C1 segment of cervical spinal cord (tissue), 14 donors: ENCODE measurements at regions not wholly inside any gene's neighbourhood (a gene's known extent, or its start where the extent isn't known, plus 50 kb on each side); places are given as distances from the start of the nearest gene placed in this dataset.
"Not testable (repeated sequence)": the region's sequence is repeated elsewhere in the genome, so short reads cannot be mapped to it uniquely, and the experiment has no call there.

Source experiments
- DNase-seq, 14 donors: peaks; one replicate each; lab custom pipeline; 2025; lab: John Stamatoyannopoulos, UW

GRCh38 chr5:106699796-106700195 is 970.9 kb downstream of the EFNA5 start:
- DNase-seq = no peak

DNA sequence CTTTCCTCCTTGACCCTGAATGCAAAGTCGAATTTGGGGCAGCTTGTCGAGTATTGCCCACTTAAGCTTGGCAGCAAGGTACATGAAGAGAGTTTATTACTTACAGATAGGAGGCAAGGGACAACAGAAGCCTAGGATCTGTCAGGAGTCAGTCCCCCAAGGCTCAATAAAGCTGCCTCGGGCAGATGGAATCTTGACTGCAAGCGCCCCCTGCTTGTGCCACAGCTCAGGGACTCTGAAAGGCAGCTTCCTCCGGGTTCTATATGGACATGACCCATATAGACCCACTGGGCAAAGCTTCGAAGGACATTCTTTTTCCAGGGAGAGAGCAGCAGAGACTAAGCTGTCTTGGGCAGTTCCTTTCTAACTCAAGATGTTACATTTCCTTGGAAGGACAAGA is 971.5 kb downstream of the EFNA5 start:
- DNase-seq = no peak

DNA sequence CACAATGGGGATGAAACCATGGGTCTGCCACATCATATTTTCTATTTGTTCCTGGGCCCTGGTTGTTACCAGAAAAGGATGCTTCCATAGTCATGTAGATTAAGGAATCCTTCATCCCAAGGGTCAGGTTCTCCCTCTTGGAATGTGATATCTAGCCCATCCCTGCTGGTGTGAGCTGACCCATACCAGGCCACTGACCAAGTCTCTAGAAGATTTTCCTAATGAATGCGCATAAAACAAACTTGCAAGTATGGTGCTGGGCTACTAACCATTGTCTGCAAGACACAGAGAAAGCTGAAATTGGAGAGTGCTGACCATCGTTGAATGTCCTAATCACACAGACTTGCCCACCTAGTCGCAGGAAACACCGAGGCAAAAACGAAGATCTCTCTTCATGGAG is 972.6 kb downstream of the EFNA5 start:
- no peak for DNase-seq

GRCh38 chr5:106691701-106692100 is 979.0 kb downstream of the EFNA5 start:
- DNase-seq = no peak

GRCh38 chr5:106690585-106690984 is 980.2 kb downstream of the EFNA5 start:
- no peak for DNase-seq

- no peak for DNase-seq
These were observed 990.4 kb downstream of the EFNA5 start for GRCh38 chr5:106680330-106680729.

- DNase-seq = no peak
These were observed 993.7 kb downstream of the EFNA5 start for GRCh38 chr5:106677057-106677456.

DNA sequence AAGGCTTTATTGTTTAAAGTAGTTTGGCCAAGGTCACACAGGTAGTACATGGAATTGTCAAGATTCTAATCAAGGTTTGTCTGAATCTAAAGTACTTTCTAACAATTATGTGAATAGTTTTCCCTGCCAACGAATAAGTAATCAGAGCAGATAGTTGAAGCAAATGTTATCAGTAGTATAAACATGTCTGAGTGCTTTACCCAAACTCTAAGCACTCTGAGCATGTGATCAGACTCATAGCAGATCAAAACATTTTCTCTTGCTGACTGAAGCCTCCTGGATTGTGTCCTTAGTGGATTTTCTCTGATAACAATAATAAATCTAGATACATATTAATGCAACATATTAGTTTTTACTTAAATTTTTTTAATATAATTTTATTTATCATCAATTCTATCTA is 995.0 kb downstream of the EFNA5 start:
- no peak for DNase-seq

- DNase-seq = no peak
These were observed 996.8 kb downstream of the EFNA5 start for GRCh38 chr5:106673941-106674340.

GRCh38 chr5:106661866-106662265 is 1008.9 kb downstream of the EFNA5 start:
- no peak for DNase-seq

- no peak for DNase-seq
These were observed 1010.1 kb downstream of the EFNA5 start for GRCh38 chr5:106660681-106661080.

GRCh38 chr5:106658150-106658549 is 1012.6 kb downstream of the EFNA5 start:
- DNase-seq = no peak

DNA sequence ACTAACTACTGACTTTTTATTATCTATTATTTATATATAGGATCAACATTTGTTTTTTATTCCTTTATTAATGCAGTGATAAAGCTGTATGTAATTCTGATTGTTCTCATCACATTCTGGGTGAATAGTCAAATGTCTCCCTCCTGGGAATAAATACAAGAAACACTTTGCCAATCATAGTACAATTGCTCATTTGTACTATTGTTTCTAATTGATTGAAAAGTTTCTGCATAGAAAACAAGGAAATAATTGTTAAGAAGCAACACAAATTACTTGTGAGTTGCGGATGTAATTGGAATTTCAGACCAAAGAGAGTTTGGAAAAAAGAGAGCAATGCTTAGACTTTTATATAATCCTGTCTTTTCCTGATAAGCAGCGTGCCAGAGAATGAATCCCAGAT is 1013.9 kb downstream of the EFNA5 start:
- DNase-seq = no peak

DNA sequence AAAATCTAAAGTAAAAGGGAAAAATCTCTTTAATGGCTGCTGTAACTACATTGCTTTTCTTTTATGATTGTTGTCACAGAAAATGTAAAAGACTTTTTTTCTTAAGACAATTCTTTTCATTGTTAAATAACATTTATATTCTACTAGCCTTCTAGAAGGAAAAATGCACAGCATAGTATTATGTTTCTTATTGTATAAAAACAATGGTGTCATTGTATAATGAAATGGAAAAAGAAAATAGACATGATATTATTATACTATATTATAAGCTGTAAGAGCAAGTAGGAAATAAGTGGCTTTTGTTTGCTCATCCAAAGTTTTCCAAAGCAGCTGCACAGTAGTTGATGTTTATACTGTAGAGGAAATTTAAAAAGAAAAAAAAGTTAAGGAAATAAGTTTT is 1021.7 kb downstream of the EFNA5 start:
- no peak for DNase-seq

GRCh38 chr5:106648401-106648800 is 1022.3 kb downstream of the EFNA5 start:
- DNase-seq = no peak

DNA sequence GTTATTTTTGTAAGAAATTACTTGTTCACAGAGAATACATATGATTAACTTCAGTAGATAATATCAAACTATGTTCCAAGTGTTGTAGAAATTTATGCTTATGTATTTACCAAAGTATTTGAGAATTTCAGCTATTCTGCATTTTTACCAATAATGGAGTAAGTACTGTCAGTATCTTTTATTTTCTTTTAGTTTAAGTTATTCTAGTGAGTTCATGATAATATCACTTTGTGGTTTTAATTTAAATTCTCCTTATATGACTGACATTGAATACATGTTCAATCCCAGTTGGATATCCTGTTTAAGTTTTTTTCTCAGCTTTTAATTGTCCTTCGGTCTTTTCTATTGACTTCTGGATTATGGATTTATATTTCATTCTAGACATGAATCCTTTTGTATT is 1024.6 kb downstream of the EFNA5 start:
- no peak for DNase-seq

DNA sequence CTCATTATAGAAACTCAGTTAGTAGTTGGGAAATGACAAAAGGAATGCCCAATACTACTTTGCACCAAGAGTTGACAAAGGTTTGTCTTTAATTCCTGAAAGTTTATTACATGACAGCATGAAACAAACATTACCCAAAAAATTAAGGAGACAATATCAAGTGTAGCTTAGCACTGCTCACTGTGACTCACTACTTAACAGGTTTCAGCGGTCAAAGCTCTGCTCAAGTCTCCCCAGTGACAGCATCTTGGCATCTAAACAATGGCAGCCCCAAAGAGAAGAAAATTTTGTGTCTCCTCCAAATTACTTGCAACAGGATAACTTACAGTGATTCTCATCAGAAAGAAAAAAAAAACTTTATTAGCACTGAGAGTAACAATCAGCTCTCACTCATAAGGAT is 1030.2 kb downstream of the EFNA5 start:
- DNase-seq = no peak

DNA sequence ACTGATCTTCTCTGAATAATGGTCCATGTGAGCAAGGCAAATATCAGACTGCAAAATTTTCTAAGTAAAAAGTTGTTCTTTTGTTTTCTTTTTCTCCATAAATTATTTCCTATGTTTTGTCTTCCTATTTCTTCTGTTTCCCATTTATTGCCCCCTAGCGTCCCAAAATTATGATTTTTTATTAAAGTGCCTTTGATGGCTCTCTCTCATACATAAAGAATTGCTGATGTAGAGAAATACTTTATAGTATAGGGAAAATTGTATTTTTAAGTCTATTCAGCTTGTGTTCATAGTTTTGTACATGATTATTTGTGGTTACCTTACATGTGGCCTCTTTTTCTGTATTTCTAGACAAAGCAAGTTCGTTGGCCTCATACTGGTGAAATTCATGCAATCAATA is 1031.2 kb downstream of the EFNA5 start:
- no peak for DNase-seq

DNA sequence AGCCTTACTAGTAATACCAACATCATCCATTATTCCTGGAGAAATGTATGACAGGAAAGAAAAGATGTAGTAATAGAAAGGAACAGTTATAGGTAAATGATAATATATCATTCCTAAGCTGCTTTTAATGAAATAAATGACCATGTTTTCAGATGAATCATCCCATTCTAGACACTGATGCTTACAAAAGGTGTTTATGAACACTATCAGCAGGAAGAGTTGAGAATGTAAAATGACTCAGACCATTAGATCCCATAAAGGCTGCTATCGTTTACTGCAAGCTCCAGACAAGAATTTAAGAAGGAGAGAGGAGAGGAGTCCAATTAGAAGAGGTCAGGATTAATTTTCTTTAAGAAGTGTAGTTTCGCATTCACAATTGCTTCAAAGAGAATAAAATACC is 1033.5 kb downstream of the EFNA5 start:
- no peak for DNase-seq

DNA sequence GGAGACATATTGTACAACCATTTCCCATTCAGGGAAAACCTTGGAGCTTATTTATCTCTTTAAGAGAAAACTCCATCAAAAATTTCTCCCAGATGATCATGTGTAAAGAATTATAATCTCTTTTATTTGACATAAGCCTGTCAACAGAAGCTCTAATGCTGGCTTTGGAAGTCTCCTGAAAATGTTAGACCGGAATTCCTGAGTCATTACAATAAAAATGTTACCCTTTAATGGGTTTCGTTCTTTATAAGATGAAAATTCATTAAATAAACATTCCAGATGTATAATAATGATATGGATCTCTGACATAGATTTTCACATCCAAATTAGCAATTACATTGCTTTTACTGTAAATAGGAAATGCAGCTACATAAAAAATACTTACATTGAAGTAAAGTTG is 1036.4 kb downstream of the EFNA5 start:
- no peak for DNase-seq

GRCh38 chr5:106633825-106634224 is 1036.9 kb downstream of the EFNA5 start:
- DNase-seq = no peak

DNA sequence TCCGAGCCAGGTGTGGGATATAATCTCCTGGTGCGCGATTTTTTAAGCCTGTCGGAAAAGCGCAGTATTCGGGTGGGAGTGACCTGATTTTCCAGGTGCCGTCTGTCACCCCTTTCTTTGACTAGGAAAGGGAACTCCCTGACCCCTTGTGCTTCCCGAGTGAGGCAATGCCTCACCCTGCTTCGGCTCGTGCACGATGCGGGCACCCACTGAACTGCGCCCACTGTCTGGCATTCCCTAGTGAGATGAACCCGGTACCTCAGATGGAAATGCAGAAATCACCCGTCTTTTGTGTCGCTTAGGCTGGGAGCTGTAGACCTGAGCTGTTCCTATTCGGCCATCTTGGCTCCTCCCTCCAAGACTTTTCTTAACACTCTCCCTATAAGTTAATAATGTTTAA is 1042.3 kb downstream of the EFNA5 start:
- DNase-seq = not testable (repeated sequence)

DNA sequence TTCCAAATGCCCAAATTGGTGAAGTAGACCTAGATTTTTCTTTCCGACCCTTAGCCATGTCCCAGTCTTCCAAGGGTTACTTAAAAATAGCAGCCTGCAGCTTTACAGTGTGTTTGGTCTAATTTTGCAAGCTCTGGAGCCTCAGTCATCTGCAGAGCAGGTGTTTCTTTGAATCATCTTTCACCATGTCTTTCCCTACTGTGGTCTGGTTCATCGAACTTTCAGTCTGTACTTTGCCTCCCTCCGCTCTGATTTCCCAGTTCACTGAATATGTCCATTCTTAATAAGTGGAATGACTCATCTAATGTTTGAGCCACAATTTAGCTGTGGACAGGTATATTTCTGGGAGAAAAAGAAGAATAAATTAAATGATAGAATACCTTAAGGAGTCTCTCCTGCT is 1060.7 kb downstream of the EFNA5 start:
- no peak for DNase-seq

DNA sequence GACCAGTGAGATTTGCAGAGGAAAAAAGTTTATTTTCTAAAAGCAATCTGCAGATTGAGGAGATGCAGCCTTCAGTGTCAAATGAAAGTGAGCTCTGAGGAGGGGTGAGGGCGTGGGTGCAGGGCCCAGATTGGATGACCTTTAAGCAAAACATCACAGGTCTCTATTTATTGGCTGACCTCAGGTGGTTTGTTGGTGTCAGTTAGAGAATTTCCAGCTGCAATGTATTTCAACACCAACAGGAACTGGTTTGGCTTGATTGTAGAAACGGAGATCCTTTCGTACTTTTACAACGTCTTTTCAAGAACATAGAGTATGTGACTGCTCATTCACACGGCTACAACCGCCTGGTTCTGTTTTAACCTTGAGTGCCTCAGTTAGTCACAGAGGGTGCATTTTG is 1069.1 kb downstream of the EFNA5 start:
- no peak for DNase-seq

- no peak for DNase-seq
These were observed 1069.9 kb downstream of the EFNA5 start for GRCh38 chr5:106600803-106601202.
